WTC11 (cell line): ENCODE measurements at regions not wholly inside any gene's neighbourhood (a gene's known extent, or its start where the extent isn't known, plus 50 kb on each side); places are given as distances from the start of the nearest gene placed in this dataset.

Experiments used
- FOXJ3 ChIP-seq: sonication (generic); formaldehyde crosslinking; IDR thresholded peaks from 2 replicates; pipeline ENCODE4 v1.9.0; 2021; ENCODE audit warnings: missing genetic modification reagents, mild to moderate bottlenecking, borderline replicate concordance
- FOXP1 ChIP-seq: sonication (generic); formaldehyde crosslinking; IDR thresholded peaks from 2 replicates; pipeline ENCODE4 v1.8.0; 2022; ENCODE audit warnings: missing genetic modification reagents, mild to moderate bottlenecking, moderate library complexity, borderline replicate concordance
- HMGXB4 ChIP-seq: sonication (generic); formaldehyde crosslinking; IDR thresholded peaks from 2 replicates; pipeline ENCODE4 v1.8.1; 2023; ENCODE audit warnings: mild to moderate bottlenecking, moderate library complexity, missing genetic modification reagents
- MAX ChIP-seq: sonication (generic); formaldehyde crosslinking; IDR thresholded peaks from 2 replicates; pipeline ENCODE4 v1.8.0; 2022; ENCODE audit warnings: mild to moderate bottlenecking, missing genetic modification reagents
- SMAD4 ChIP-seq: sonication (generic); formaldehyde crosslinking; IDR thresholded peaks from 2 replicates; pipeline ENCODE4 v1.8.0; 2022; ENCODE audit warnings: mild to moderate bottlenecking, missing genetic modification reagents
- TEAD1 ChIP-seq: sonication (generic); formaldehyde crosslinking; IDR thresholded peaks from 2 replicates; pipeline ENCODE4 v1.8.0; 2022; ENCODE audit warnings: mild to moderate bottlenecking, missing genetic modification reagents
- TF ChIP-seq, protein P1 (sequence below): fragments of 200-600 bp; IDR thresholded peaks from 2 replicates; pipeline ENCODE4 v1.8.0; 2022; ENCODE audit warnings: antibody characterized with exemption

GRCh38 chr2:149732001-149732685 is 144.6 kb upstream of the MMADHC start:
- no peak for TF ChIP-seq MAX (CRISPR knock-in tag)
- no peak for TF ChIP-seq FOXP1
- TF ChIP-seq, protein P1, sequence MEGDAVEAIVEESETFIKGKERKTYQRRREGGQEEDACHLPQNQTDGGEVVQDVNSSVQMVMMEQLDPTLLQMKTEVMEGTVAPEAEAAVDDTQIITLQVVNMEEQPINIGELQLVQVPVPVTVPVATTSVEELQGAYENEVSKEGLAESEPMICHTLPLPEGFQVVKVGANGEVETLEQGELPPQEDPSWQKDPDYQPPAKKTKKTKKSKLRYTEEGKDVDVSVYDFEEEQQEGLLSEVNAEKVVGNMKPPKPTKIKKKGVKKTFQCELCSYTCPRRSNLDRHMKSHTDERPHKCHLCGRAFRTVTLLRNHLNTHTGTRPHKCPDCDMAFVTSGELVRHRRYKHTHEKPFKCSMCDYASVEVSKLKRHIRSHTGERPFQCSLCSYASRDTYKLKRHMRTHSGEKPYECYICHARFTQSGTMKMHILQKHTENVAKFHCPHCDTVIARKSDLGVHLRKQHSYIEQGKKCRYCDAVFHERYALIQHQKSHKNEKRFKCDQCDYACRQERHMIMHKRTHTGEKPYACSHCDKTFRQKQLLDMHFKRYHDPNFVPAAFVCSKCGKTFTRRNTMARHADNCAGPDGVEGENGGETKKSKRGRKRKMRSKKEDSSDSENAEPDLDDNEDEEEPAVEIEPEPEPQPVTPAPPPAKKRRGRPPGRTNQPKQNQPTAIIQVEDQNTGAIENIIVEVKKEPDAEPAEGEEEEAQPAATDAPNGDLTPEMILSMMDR = no peak
- no peak for TF ChIP-seq SMAD4 (CRISPR knock-in tag)
- no peak for TF ChIP-seq TEAD1 (CRISPR knock-in tag)
- TF ChIP-seq FOXJ3 = no peak
- no peak for TF ChIP-seq HMGXB4
